CD4-positive, alpha-beta T cell (primary cell): ENCODE measurements at regions not wholly inside any gene's neighbourhood (a gene's known extent, or its start where the extent isn't known, plus 50 kb on each side); places are given as distances from the start of the nearest gene placed in this dataset.

Experiments
- ATAC-seq: fragments of 200-7000 bp; cut with Tn5 transposase; one replicate; pipeline ENCODE4 v1.10.0; 2022; ENCODE audit warnings: mild to moderate bottlenecking; ENCODE audit not compliant: poor library complexity
- CTCF ChIA-PET: fragments of 350-600 bp; sonication (Branson Sonifier 250); formaldehyde crosslinking; loops from one replicate; lab custom pipeline; 2021; ENCODE audit warnings: antibody characterized with exemption, inconsistent platforms; lab: Charles Lee
- POLR2A ChIA-PET: fragments of 350-600 bp; sonication (Branson Sonifier 250); formaldehyde crosslinking; loops from one replicate; lab custom pipeline; 2021; ENCODE audit warnings: antibody characterized with exemption, inconsistent platforms; lab: Charles Lee
- DNase-seq, 14 experiments: peaks; one replicate each; pipeline ENCODE4 v3.0.0-alpha.2; 2013 to 2020; ENCODE audit warnings: mixed read lengths in 2 of 14
- H3K27ac ChIP-seq, 2 donors: one replicate each; pipeline versions ENCODE4 v1.5.1 to v1.7.0; 2013; ENCODE audit warnings: low read length in 2 of 2, low read depth in 1 of 2, mild to moderate bottlenecking in 1 of 2
- H3K27me3 ChIP-seq, 2 experiments: 1 replicate in 1 of 2; 2 replicates in 1 of 2; pipeline versions ENCODE4 v1.6.1 to v1.7.0; 2013; ENCODE audit warnings: low read length in 2 of 2, control low read depth in 1 of 2, mild to moderate bottlenecking in 1 of 2, moderate library complexity in 1 of 2; ENCODE audit not compliant: insufficient read depth in 2 of 2, control insufficient read depth in 1 of 2
- H3K36me3 ChIP-seq: one replicate; pipeline ENCODE4 v1.6.1; 2013; ENCODE audit warnings: low read length, control low read depth; ENCODE audit not compliant: insufficient read depth
- H3K4me1 ChIP-seq: one replicate; pipeline ENCODE4 v1.6.1; 2013; ENCODE audit warnings: low read length, control low read depth; ENCODE audit not compliant: insufficient read depth
- H3K4me3 ChIP-seq: one replicate; pipeline ENCODE4 v1.5.1; 2013; ENCODE audit warnings: mild to moderate bottlenecking, low read length, moderate library complexity
- H3K9me3 ChIP-seq, 2 experiments: 1 replicate in 1 of 2; 2 replicates in 1 of 2; pipeline versions ENCODE4 v1.6.1 to v1.7.0; 2013; ENCODE audit warnings: low read length in 2 of 2, mild to moderate bottlenecking in 2 of 2, control low read depth in 1 of 2, moderate library complexity in 1 of 2; ENCODE audit not compliant: control insufficient read depth in 1 of 2, insufficient read depth in 1 of 2
- H3K27ac Mint-ChIP-seq: one replicate; pipeline ENCODE4 v1.8.0; 2020; ENCODE audit warnings: mixed read lengths
- H3K27me3 Mint-ChIP-seq: one replicate; pipeline ENCODE4 v1.8.0; 2021; ENCODE audit warnings: mixed read lengths
- H3K36me3 Mint-ChIP-seq: one replicate; pipeline ENCODE4 v1.8.0; 2021; ENCODE audit warnings: low read depth, mixed read lengths
- H3K4me1 Mint-ChIP-seq: one replicate; pipeline ENCODE4 v1.8.0; 2021; ENCODE audit warnings: low read depth, mixed read lengths
- H3K4me3 Mint-ChIP-seq: one replicate; pipeline ENCODE4 v1.8.0; 2020; ENCODE audit warnings: mild to moderate bottlenecking, mixed read lengths
- H3K9me3 Mint-ChIP-seq: one replicate; pipeline ENCODE4 v1.8.0; 2020; ENCODE audit warnings: mixed read lengths
- CTCF ChIP-seq: fragments of 200-600 bp; IDR thresholded peaks from one replicate; pipeline ENCODE4 v1.8.0; 2022; ENCODE audit warnings: antibody characterized with exemption, mild to moderate bottlenecking
- intact Hi-C, 2 experiments: fragments of 100-400 bp; cut with DNase I in 1 of 2; cut with micrococcal nuclease in 1 of 2; formaldehyde crosslinking; loops; one replicate each; pipeline versions ENCODE4 v1.15.1 to v1.9.0; 2023 to 2025; cut with DNase I, micrococcal nuclease

DNA sequence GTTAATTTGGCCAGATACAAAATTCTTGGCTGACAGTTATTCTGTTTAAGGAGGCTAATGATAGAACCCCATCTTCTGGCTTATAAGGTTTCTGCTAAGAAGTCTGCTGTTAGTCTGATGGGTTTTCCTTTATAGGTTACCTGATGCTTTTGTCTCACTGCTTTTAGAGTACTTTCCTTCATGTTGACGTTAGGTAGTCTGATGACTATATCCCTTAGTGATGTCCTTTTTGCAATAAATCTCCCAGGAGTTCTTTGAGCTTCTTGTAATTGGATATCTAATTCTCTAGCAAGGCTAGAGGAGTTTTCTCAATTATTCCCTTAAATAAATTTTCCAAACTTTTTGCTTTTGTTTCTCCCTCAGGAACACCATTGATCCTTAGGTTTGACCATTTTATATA lies 114.1 kb upstream of the CDIN1 start:
- Histone ChIP-seq H3K27me3 (no peaks in the 10 kb centered on the region), H3K4me3 (no peak overlapping the region), H3K27ac (no peak overlapping the region), H3K9me3 (peaks cover 0 to 6% of the 10 kb centered on the region in 2 experiments), H3K4me1 (no peaks in the 10 kb centered on the region), H3K36me3 (no peaks in the 10 kb centered on the region)
- DNase-seq: no peak
- no peak for TF ChIP-seq CTCF
- no peaks in the 10 kb centered on the region for H3K4me1 Mint-ChIP-seq
- ChIA-PET CTCF (no interaction called here), POLR2A (no interaction called here)
- H3K9me3 Mint-ChIP-seq: peaks cover 4% of the 10 kb centered on the region
- ATAC-seq: no peak
- no peak overlapping the region for H3K4me3 Mint-ChIP-seq
- H3K36me3 Mint-ChIP-seq: no peaks in the 10 kb centered on the region
- intact Hi-C loops: no loop called here
- no peak overlapping the region for H3K27ac Mint-ChIP-seq
- H3K27me3 Mint-ChIP-seq: no peaks in the 10 kb centered on the region

GRCh38 chr15:36468746-36469145 lies 110.7 kb upstream of the CDIN1 start:
- TF ChIP-seq CTCF: no peak
- no peak for ATAC-seq
- Histone ChIP-seq H3K27me3 (no peaks in the 10 kb centered on the region), H3K4me3 (no peak overlapping the region), H3K9me3 (no peaks in the 10 kb centered on the region), H3K4me1 (no peaks in the 10 kb centered on the region), H3K36me3 (no peaks in the 10 kb centered on the region), H3K27ac (no peak overlapping the region)
- Mint-ChIP-seq H3K4me3 (no peak overlapping the region), H3K27me3 (no peaks in the 10 kb centered on the region), H3K4me1 (no peaks in the 10 kb centered on the region), H3K27ac (no peak overlapping the region), H3K9me3 (peaks cover 1% of the 10 kb centered on the region), H3K36me3 (no peaks in the 10 kb centered on the region)
- DNase-seq: no peak
- POLR2A ChIA-PET: no interaction called here
- intact Hi-C loops: no loop called here
- CTCF ChIA-PET: no interaction called here

DNA sequence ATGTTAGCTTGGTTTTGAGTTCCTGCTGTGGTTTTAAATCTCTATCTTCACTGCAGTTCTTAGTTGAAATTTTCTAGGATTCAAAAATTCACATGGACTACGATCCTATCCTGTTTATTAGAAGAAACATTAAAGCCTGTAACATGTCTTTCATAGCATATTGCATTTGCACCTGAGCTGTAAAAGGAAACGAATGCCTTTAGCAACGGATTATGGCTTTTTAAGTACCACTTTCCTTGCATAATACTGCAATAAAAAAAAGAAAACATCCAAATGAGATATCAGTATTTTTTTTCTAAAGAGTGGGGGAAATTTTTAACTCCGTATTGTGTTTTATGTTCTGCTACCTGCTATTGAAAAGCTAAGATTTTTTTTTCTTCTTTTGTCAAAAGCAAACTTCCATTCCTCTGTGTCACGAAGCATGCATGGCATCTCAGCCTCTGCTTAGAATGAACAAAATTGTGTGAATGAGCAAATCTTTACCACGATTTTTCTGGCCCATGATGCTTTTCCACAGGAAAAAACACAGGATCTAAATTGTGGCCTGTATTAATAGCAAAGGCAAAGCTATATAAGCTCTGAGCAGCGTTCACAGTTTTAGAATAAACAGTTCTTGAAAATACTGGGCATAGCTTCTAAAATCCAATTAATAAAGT lies 110.0 kb upstream of the CDIN1 start:
- Mint-ChIP-seq H3K4me1 (no peaks in the 10 kb centered on the region), H3K36me3 (no peaks in the 10 kb centered on the region), H3K27me3 (no peaks in the 10 kb centered on the region), H3K4me3 (no peak overlapping the region), H3K27ac (no peak overlapping the region), H3K9me3 (peaks cover 2% of the 10 kb centered on the region)
- TF ChIP-seq CTCF: no peak
- H3K27me3 ChIP-seq: no peaks in the 10 kb centered on the region
- ChIA-PET CTCF (no interaction called here), POLR2A (no interaction called here)
- no peak overlapping the region for H3K27ac ChIP-seq
- intact Hi-C loops: no loop called here
- no peaks in the 10 kb centered on the region for H3K4me1 ChIP-seq
- no peak overlapping the region for H3K4me3 ChIP-seq
- ATAC-seq: no peak
- no peak for DNase-seq
- H3K9me3 ChIP-seq: no peaks in the 10 kb centered on the region
- H3K36me3 ChIP-seq: no peaks in the 10 kb centered on the region
